Upper lobe of left lung (tissue), 4 donors: ENCODE measurements at regions not wholly inside any gene's neighbourhood (a gene's known extent, or its start where the extent isn't known, plus 50 kb on each side); places are given as distances from the start of the nearest gene placed in this dataset.

Experiments used
- CTCF ChIP-seq, 6 experiments: fragments of 450-650 bp in 4 of 6; fragments of 200-600 bp in 2 of 6; sonication (generic) in 2 of 6; IDR thresholded peaks; one replicate each; pipeline ENCODE4 v1.5.1; 2016 to 2019; ENCODE audit warnings: antibody characterized with exemption in 6 of 6
- POLR2AphosphoS5 ChIP-seq, 2 donors: sonication (generic); formaldehyde crosslinking; IDR thresholded peaks; one replicate each; pipeline ENCODE4 v1.5.1; 2017; ENCODE audit warnings: antibody characterized with exemption in 2 of 2

GRCh38 chr4:132396636-132397035 is 752.5 kb upstream of the PCDH10 start:
- TF ChIP-seq POLR2AphosphoS5 (IDR thresholded peaks at IDR 0.05) (no peak), CTCF (IDR thresholded peaks at IDR 0.05) (no peak)
